Omental fat pad (tissue), 3 donors: ENCODE measurements at regions not wholly inside any gene's neighbourhood (a gene's known extent, or its start where the extent isn't known, plus 50 kb on each side); places are given as distances from the start of the nearest gene placed in this dataset.
"Not testable (repeated sequence)": the region's sequence is repeated elsewhere in the genome, so short reads cannot be mapped to it uniquely, and the experiment has no call there.

Source experiments
- ATAC-seq: fragments of 150-250 bp; one replicate; pipeline ENCODE4 v1.9.1; 2016; ENCODE audit warnings: mild to moderate bottlenecking, moderate library complexity; ENCODE audit not compliant: low FRiP score
- DNase-seq: peaks from one replicate; pipeline ENCODE4 v3.0.0-alpha.2; 2019; ENCODE audit warnings: low spot score
- CTCF ChIP-seq, 3 donors: fragments of 450-650 bp; IDR thresholded peaks; one replicate each; pipeline ENCODE4 v1.5.1; 2016 to 2017; ENCODE audit warnings: antibody characterized with exemption in 3 of 3, mild to moderate bottlenecking in 3 of 3, moderate library complexity in 2 of 3

GRCh38 chr1:212166244-212166643 is 119.0 kb upstream of the PPP2R5A start:
- ATAC-seq, result no peak
- TF ChIP-seq CTCF (IDR thresholded peaks at IDR 0.05), result no peak
- DNase-seq, result no peak

GRCh38 chr1:212166644-212167043 is 118.6 kb upstream of the PPP2R5A start:
- DNase-seq (no peak), ATAC-seq (no peak)
- TF ChIP-seq CTCF (IDR thresholded peaks at IDR 0.05), result no peak

GRCh38 chr1:212167098-212167497 is 118.1 kb upstream of the PPP2R5A start:
- ATAC-seq, result no peak
- no peak for DNase-seq
- TF ChIP-seq CTCF (IDR thresholded peaks at IDR 0.05), result no peak

DNA sequence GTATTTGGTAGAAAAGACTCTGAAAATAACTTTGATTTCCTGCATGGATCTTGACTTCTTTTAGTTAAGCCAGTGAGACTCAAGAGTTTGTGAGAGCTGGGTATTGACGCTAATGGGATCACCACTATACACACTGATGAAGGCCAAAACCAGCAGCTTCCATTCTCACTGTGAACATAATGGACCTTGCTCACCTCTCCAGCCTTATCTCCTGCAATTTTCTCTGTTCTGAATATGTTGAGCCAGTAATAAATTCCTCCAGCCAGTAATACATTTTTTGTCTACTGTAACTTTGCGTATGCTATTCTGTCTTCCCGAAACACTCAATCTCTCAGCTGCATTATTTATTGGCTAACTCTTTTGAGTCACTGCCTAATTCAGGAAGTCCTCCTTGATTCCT is 111.6 kb upstream of the PPP2R5A start:
- ATAC-seq, result no peak
- no peak for DNase-seq

DNA sequence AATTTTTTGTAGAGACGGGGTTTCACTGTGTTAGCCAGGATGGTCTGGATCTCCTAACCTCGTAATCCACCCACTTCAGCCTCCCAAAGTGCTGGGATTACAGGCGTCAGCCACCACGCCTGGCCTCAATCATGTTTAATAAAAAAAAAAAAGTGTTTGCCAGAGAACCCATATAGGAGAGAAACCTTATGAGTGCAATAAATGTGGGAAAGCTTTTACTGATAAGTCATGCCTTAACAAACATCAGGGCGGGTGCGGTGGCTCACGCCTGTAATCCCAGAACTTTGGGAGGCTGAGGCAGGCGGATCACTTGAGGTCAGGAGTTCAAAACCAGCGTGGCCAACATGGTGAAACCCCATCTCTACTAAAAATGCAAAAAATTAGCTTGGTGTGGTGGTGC is 110.9 kb upstream of the PPP2R5A start:
- DNase-seq, ATAC-seq: not testable (repeated sequence)

More for the DNA sequence above, 111.6 kb upstream of the PPP2R5A start:
- no peak for TF ChIP-seq CTCF (IDR thresholded peaks at IDR 0.05)

GRCh38 chr1:212177542-212177941 is 107.7 kb upstream of the PPP2R5A start:
- no peak for TF ChIP-seq CTCF (IDR thresholded peaks at IDR 0.05)
- DNase-seq (no peak), ATAC-seq (no peak)

DNA sequence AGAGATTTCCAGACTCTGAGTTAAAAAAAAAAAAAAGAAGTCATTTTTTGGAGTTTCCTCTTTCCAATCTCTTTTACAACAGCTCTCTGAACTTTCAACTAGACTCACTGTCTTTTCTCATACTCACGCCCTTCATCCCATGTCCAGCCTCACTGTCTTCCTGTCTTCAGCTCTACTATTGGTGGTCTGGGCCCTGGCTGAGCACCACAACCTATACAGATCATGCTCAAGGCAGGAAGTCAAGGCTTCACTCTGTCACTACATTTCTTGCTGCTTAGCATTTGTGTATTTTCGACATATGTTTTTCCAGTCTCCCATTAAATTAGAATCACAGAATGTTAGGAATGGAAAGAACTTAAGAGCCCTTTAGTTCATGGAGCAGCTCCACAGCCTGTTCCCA is 106.4 kb upstream of the PPP2R5A start:
- no peak for DNase-seq
- TF ChIP-seq CTCF (IDR thresholded peaks at IDR 0.05), result no peak
- ATAC-seq, result no peak
